ENCODE measurements at regions not wholly inside any gene's neighbourhood (a gene's known extent, or its start where the extent isn't known, plus 50 kb on each side); places are given as distances from the start of the nearest gene placed in this dataset.

DNA sequence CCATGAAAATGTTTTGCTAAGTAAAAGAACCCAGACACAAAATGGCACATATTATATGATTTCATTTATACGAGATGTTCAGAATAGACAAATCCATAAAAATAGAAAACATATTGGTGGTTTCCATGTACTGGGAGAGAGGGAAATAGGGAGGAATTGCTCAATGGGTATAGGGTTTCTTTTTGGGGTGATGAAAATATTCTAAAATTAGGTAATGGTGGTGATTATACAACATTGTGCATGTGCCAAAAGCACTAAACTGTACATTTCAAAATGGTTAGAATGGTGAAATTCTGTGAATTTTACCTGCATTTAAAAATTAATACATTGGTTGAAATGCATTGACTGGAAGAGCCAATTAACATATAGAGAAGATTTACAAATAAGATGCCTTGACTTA is 613.9 kb downstream of the TNS3 start:
- TF ChIP-seq POLR2A (IDR thresholded peaks at IDR 0.05) = no peak
- TF ChIP-seq, protein P1, sequence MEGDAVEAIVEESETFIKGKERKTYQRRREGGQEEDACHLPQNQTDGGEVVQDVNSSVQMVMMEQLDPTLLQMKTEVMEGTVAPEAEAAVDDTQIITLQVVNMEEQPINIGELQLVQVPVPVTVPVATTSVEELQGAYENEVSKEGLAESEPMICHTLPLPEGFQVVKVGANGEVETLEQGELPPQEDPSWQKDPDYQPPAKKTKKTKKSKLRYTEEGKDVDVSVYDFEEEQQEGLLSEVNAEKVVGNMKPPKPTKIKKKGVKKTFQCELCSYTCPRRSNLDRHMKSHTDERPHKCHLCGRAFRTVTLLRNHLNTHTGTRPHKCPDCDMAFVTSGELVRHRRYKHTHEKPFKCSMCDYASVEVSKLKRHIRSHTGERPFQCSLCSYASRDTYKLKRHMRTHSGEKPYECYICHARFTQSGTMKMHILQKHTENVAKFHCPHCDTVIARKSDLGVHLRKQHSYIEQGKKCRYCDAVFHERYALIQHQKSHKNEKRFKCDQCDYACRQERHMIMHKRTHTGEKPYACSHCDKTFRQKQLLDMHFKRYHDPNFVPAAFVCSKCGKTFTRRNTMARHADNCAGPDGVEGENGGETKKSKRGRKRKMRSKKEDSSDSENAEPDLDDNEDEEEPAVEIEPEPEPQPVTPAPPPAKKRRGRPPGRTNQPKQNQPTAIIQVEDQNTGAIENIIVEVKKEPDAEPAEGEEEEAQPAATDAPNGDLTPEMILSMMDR (IDR thresholded peaks at IDR 0.05) = no peak
